Natural killer cell treated with Interleukin-12 subunit alpha and Interleukin-12 subunit beta and Interleukin-15 and Interleukin-18, amount 100 ng/mL, for 72 hours (primary cell): ENCODE measurements at regions not wholly inside any gene's neighbourhood (a gene's known extent, or its start where the extent isn't known, plus 50 kb on each side); places are given as distances from the start of the nearest gene placed in this dataset.

Source experiments
- ATAC-seq, 2 donors: fragments of 150-1000 bp; cut with Tn5 transposase in 1 of 2; sonication (Bioruptor Pico), chemical (Tn5 transposase) in 1 of 2; 2 replicates each; pipeline ENCODE4 v1.10.0; 2021
- DNase-seq: peaks from one replicate; pipeline ENCODE4 v3.0.0; 2022; ENCODE audit warnings: low spot score
- H3K27ac Mint-ChIP-seq, 2 donors: 1 replicate in 1 of 2; 2 replicates in 1 of 2; pipeline ENCODE4 v1.8.0; 2022; ENCODE audit warnings: mixed read lengths in 2 of 2, mild to moderate bottlenecking in 1 of 2, moderate library complexity in 1 of 2
- H3K27me3 Mint-ChIP-seq, 2 donors: 1 replicate in 1 of 2; 2 replicates in 1 of 2; pipeline ENCODE4 v1.8.0; 2022; ENCODE audit warnings: mixed read lengths in 2 of 2
- H3K36me3 Mint-ChIP-seq: one replicate; pipeline ENCODE4 v1.8.0; 2022; ENCODE audit warnings: mixed read lengths
- H3K4me1 Mint-ChIP-seq, 2 donors: 1 replicate in 1 of 2; 2 replicates in 1 of 2; pipeline ENCODE4 v1.8.0; 2022; ENCODE audit warnings: low read depth in 2 of 2, mixed read lengths in 2 of 2, mild to moderate bottlenecking in 1 of 2
- H3K4me3 Mint-ChIP-seq: one replicate; pipeline ENCODE4 v1.8.0; 2022; ENCODE audit warnings: mixed read lengths
- H3K9me3 Mint-ChIP-seq: 2 replicates; pipeline ENCODE4 v1.8.0; 2022; ENCODE audit warnings: mixed read lengths

DNA sequence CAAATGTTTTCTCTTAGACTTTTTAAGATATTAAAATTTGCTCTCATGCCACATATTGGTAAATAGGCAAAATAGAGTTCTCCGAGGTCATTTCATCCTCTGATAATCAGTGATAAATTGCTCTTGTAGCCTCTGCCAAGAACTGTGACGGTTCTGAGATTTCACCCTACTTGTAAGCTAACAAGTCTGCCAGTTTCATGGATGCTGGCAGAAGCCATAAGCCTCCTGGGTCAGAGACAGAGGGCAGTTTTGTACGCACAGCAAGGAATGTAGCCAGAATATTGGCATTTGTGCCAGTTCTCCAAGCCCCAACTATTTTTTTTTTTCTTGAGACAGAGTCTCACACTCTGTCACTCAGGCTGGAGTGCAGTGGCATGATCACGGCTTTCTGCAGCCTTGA is 945.0 kb upstream of the WWC1 start:
- no peaks in the 10 kb centered on the region for H3K27me3 Mint-ChIP-seq
- no peaks in the 10 kb centered on the region for H3K36me3 Mint-ChIP-seq
- no peak overlapping the region for H3K27ac Mint-ChIP-seq
- no peaks in the 10 kb centered on the region for H3K4me1 Mint-ChIP-seq
- ATAC-seq (no peak), DNase-seq (no peak)
- peaks cover 3% of the 10 kb centered on the region for H3K9me3 Mint-ChIP-seq
- no peak overlapping the region for H3K4me3 Mint-ChIP-seq

DNA sequence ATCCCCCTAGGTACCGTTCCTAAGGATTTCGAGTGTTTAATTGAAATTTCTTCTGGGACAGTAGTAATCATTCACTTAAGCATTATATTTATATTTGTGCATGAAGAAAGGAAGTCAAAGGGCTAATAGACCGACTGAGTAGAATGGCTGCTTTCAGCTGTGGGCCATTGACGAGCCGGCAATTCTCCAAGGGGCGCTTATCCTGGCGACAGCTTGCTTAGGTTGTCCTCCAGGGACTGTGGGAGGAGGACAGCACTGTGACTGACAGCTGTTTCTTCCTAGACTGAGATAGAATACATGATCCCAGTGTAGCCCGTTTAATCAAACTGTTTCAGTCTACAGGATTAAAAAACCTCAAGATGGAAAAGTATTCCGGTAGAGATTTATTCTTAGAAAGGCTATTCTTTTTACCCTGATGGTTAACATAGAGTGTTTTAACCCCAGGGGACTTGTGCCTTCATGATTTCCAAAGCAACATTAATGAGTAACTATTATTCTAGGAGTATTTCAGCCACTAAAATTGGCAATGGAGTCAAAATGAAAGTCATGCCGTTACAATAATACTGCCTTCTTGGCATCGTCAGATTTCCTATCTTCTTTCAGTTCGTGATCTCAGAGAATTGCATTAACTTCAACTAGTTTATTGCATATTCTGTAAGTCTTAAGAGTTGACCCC is 943.1 kb upstream of the WWC1 start:
- no peaks in the 10 kb centered on the region for H3K27me3 Mint-ChIP-seq
- H3K27ac Mint-ChIP-seq = no peak overlapping the region
- no peaks in the 10 kb centered on the region for H3K4me1 Mint-ChIP-seq
- H3K4me3 Mint-ChIP-seq = no peak overlapping the region
- peaks cover 3% of the 10 kb centered on the region for H3K9me3 Mint-ChIP-seq
- ATAC-seq (no peak), DNase-seq (no peak)
- H3K36me3 Mint-ChIP-seq = no peaks in the 10 kb centered on the region

DNA sequence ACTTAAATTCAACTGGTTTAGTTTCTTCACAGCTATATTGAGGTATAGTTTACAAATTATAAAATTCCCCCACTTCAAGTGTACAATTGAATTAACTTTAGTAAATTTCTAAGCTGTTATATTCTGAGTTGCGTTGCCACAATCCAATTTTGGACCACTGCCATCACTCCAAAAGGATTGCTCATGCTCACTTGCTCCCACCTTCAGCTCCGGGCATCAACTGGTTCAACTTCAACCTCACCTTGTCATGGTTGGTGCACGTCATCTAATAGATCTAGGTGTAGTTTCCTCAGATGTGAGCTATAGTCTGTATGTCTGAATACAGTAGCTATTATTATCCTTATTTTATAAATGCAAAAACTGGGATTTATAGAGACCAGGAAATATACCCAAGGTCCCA is 942.5 kb upstream of the WWC1 start:
- no peak overlapping the region for H3K27ac Mint-ChIP-seq
- peaks cover 3% of the 10 kb centered on the region for H3K9me3 Mint-ChIP-seq
- H3K4me3 Mint-ChIP-seq = no peak overlapping the region
- H3K4me1 Mint-ChIP-seq = no peaks in the 10 kb centered on the region
- no peak for ATAC-seq
- DNase-seq = no peak
- H3K27me3 Mint-ChIP-seq = no peaks in the 10 kb centered on the region
- H3K36me3 Mint-ChIP-seq = no peaks in the 10 kb centered on the region

DNA sequence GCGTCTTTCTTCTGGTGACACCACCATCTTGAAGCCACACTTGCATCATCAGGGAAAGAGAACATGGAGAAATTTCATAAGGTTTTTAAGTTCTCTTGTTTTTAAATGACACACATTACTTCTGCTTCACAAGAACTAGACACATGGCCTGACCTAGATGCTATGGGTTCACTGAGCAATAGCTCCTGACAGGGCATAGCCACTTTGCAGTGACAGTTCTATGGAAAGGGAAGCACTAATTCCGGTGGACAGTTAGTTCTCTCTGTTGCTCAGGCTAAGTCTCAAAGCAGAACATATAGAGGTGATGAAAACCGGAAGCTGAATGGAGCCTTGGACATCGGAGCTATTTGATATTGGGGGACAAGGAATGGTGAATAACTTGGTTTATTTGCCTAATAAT is 940.1 kb upstream of the WWC1 start:
- Mint-ChIP-seq H3K27me3 (no peaks in the 10 kb centered on the region), H3K36me3 (no peaks in the 10 kb centered on the region), H3K9me3 (peaks cover 3% of the 10 kb centered on the region), H3K4me1 (no peaks in the 10 kb centered on the region), H3K4me3 (no peak overlapping the region), H3K27ac (no peak overlapping the region)
- no peak for ATAC-seq
- DNase-seq = no peak

DNA sequence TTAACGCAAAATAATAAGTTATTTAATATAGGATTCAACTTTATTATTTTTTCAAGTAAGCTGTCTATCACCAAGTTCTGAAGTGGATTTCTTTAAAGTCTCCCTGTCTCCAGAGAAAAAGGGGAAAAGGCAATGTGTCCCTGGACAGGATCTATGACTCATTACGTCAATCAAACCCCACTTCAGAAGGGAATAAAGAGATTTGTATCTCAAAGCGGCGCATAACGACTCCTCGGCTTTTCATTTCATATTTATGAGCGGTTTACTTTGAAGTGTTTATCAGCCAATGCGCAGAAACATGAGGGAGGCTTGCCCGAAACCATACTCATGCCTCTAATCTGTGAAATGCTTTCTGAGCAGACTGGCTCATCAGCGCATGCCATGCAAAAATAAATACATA is 938.6 kb upstream of the WWC1 start:
- ATAC-seq (no peak), DNase-seq (no peak)
- Mint-ChIP-seq H3K27me3 (no peaks in the 10 kb centered on the region), H3K27ac (no peak overlapping the region), H3K36me3 (no peaks in the 10 kb centered on the region), H3K4me3 (no peak overlapping the region), H3K9me3 (peaks cover 1% of the 10 kb centered on the region), H3K4me1 (no peaks in the 10 kb centered on the region)

DNA sequence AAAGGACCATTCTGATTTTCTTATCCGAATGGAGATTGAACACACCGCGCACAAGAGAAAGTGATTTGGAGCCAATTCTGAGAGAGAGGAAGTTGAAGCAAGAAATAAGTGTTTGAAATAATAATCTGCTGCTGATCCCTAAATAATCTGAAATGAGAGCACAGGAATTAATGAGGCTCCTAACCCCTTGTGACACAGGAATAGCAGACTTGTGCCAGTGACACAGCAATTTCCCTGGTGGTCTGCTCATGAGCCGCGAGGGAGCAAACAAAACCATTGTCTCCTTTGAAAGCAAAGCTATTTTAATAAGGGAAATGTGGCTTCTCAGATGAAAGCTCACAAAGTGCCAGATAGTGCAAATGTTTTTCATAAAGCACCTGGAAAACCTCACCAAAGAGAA is 936.1 kb upstream of the WWC1 start:
- Mint-ChIP-seq H3K36me3 (no peaks in the 10 kb centered on the region), H3K4me1 (no peaks in the 10 kb centered on the region), H3K9me3 (no peaks in the 10 kb centered on the region), H3K27me3 (no peaks in the 10 kb centered on the region), H3K4me3 (no peak overlapping the region), H3K27ac (no peak overlapping the region)
- no peak for DNase-seq
- no peak for ATAC-seq

DNA sequence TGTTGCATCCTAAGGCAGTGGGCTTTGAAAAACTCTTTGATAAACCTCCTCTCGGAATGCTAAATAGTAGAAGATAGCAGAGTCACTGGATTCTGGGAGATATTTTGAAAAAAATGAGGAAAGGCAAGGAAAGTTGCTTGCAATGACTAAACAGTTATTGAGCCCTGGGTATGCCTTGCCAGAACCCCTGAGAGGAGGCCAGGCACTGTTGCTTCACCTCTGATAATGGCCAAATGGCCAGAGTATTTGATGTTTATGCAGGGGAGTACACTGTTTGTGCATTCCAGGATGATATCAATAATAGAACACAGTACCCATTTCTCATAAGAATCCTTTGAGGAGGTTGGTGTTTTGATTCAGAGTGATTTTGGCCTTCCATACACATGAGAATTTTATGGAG is 935.1 kb upstream of the WWC1 start:
- Mint-ChIP-seq H3K9me3 (peaks cover 1% of the 10 kb centered on the region), H3K4me3 (no peak overlapping the region), H3K27me3 (no peaks in the 10 kb centered on the region), H3K36me3 (no peaks in the 10 kb centered on the region), H3K27ac (no peak overlapping the region), H3K4me1 (no peaks in the 10 kb centered on the region)
- ATAC-seq (no peak), DNase-seq (no peak)

DNA sequence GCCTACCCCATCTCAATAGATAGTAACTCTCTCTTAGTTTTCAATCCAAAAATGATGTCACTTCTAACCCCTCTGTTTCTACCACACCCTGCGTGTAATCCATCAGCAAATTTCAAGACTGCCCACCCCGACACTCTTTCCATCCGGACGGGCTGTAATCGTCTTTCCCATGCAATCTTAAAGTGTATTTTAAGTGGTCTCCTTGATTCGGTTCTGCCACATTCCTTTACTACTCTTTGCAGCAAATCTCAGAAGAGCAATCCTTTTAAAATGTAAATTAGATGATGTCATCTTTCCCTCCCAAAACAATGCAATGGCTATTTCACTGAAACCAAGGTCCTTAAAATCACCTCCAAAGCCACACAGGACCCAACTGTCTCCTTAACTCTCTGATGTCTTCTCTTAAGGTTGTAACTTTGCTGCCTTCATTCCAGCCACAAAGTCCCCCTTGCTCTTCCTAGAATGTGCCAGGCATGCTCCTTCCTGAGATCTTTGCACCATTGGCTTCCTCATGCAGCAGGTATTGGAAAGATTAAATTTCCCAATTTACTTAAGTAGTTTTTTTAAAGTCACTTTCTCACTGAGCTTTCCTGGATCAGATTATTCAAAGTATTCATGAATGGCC is 932.5 kb upstream of the WWC1 start:
- no peak overlapping the region for H3K4me3 Mint-ChIP-seq
- no peak overlapping the region for H3K27ac Mint-ChIP-seq
- no peaks in the 10 kb centered on the region for H3K27me3 Mint-ChIP-seq
- DNase-seq = no peak
- H3K9me3 Mint-ChIP-seq = peaks cover 8% of the 10 kb centered on the region
- ATAC-seq = no peak
- peaks cover 4% of the 10 kb centered on the region for H3K36me3 Mint-ChIP-seq
- H3K4me1 Mint-ChIP-seq = no peaks in the 10 kb centered on the region

DNA sequence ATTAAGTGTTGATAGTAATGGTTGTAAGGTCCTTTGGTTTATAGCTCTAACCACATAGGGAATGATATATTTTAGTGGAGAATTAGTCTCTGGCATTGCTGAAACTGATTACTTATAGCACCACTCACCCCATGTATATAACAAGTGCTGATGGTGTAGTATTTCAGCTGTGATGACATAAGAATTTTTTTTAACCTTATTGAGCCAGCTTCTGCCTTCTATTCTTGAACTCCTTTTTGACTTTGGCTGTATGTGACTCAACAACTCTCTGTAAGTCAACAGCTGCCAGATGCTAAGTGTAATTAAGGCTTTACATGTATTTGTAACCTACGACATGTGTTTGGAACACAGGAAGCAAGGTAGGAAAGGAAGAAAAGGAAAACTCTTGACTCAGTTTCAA is 929.6 kb upstream of the WWC1 start:
- Mint-ChIP-seq H3K36me3 (peaks cover 5% of the 10 kb centered on the region), H3K27ac (no peak overlapping the region), H3K4me3 (no peak overlapping the region), H3K9me3 (peaks cover 12% of the 10 kb centered on the region), H3K4me1 (no peaks in the 10 kb centered on the region), H3K27me3 (no peaks in the 10 kb centered on the region)
- ATAC-seq (no peak), DNase-seq (no peak)

DNA sequence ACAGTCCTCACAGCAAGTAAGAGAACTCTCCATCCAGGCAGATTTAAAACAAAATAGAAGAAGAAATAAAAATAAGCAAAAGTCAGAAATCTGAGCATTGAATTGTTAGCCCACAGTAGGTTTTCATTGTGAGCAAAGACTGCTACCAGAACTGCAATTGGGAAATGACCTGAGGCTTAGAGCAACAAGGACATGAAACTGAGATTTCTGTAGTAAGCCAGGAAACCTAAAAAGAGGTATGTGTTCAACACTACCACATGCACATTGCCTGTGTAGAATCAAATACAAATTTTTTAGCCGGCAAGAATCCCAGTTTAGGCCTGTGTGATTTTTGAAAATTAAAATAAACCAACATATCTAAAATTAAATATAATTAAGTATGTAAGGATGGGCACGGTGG is 928.4 kb upstream of the WWC1 start:
- no peak for ATAC-seq
- DNase-seq = no peak
- Mint-ChIP-seq H3K27me3 (no peaks in the 10 kb centered on the region), H3K27ac (no peak overlapping the region), H3K4me3 (no peak overlapping the region), H3K4me1 (no peaks in the 10 kb centered on the region), H3K36me3 (peaks cover 5% of the 10 kb centered on the region), H3K9me3 (peaks cover 12% of the 10 kb centered on the region)

DNA sequence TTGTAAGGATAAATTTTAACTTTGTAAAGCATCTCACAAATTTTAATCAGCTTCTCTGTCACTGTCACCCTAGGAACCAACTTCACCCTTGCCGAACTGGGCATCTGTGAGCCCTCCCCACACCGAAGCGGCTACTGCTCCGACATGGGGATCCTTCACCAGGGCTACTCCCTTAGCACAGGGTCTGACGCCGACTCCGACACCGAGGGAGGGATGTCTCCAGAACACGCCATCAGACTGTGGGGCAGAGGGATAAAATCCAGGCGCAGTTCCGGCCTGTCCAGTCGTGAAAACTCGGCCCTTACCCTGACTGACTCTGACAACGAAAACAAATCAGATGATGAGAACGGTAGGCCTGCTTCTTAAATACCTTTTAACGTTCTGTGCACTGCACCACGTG is 916.3 kb upstream of the WWC1 start:
- ATAC-seq (no peak), DNase-seq (no peak)
- H3K27ac Mint-ChIP-seq = no peak overlapping the region
- peaks cover 11% of the 10 kb centered on the region for H3K9me3 Mint-ChIP-seq
- H3K4me3 Mint-ChIP-seq = no peak overlapping the region
- H3K36me3 Mint-ChIP-seq = no peaks in the 10 kb centered on the region
- no peaks in the 10 kb centered on the region for H3K4me1 Mint-ChIP-seq
- no peaks in the 10 kb centered on the region for H3K27me3 Mint-ChIP-seq

DNA sequence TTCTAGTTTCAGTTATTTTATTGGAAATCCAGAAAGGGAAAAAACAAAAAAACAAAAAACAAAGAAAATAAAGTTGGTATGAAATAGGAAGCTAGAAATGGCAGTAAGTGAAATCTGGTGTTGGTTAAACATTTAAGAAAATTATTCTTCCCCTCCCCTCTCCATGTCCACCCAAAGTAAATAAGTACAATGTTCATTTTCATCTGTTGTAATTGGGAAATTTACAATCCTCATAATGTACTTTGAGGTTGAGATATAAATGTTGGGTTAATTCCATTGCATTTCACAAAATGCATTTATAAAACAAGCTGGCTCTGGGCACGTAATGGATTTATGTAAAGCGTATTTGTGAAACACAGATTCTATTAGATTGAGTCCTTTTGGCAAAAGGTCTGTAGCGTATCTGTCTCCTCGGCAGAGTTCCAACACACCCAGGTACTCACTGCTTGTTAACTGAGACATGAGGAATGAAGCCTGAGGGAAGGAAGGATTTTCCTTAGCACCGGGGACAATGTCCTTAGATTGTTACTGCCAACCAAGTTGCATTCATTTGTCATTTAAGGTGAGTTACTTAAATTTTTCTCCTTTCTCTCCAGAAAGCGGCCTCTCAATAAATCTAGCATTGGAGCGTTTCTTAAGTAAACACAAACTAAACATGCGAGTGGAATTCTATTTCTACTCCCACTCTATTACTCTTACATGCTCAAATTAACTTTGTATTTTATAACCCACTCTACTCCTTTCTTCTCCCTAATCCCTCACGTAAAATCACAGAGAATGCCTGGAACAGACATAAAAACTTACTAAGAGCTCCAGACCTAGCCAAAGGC is 912.3 kb upstream of the WWC1 start:
- Mint-ChIP-seq H3K4me3 (no peak overlapping the region), H3K27ac (no peak overlapping the region), H3K36me3 (no peaks in the 10 kb centered on the region), H3K9me3 (peaks cover 16% of the 10 kb centered on the region), H3K27me3 (no peaks in the 10 kb centered on the region), H3K4me1 (no peaks in the 10 kb centered on the region)
- DNase-seq = no peak
- ATAC-seq = no peak

DNA sequence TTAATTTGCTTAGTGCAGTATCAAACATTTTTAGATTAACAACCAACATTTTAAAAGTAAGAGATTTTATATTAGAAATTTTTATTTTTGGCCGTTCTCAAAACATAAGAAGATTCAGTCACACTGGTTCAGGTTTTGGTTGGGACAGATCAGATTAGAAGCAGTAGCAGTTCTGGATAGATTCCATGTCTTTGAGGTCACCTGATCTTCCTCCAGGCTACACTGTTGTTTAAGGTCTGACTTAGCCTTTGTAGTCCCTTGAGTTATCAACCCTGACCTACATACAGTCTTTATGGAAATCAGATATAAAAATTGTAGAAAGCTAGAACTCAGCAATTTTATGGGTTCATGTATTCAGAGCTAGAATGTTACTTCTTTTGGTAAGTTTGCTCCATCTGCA is 910.0 kb upstream of the WWC1 start:
- no peak overlapping the region for H3K27ac Mint-ChIP-seq
- H3K4me1 Mint-ChIP-seq = no peaks in the 10 kb centered on the region
- no peaks in the 10 kb centered on the region for H3K36me3 Mint-ChIP-seq
- no peaks in the 10 kb centered on the region for H3K27me3 Mint-ChIP-seq
- DNase-seq (no peak), ATAC-seq (no peak)
- H3K4me3 Mint-ChIP-seq = no peak overlapping the region
- peaks cover 19% of the 10 kb centered on the region for H3K9me3 Mint-ChIP-seq

DNA sequence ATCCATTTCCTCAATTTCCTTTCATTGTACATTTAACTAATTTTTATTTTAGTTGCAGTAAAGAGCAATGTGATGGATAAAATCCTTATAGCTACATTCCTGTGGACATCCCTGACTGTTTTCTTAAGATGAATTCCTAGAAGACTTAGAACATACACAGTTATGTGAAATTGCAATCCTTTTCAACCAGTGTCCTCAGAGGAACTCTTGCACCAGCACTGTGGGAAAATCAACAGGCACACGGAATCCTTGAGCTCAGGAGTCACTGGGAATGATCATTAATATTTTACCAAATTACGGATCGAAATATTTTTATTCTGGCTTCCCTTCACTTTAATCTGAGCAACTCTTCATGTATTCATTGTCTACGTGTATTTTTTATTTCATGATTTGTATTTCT is 901.9 kb upstream of the WWC1 start:
- no peak for ATAC-seq
- H3K27me3 Mint-ChIP-seq = no peaks in the 10 kb centered on the region
- H3K4me1 Mint-ChIP-seq = no peaks in the 10 kb centered on the region
- no peak overlapping the region for H3K4me3 Mint-ChIP-seq
- DNase-seq = no peak
- peaks cover 32% of the 10 kb centered on the region for H3K9me3 Mint-ChIP-seq
- H3K27ac Mint-ChIP-seq = no peak overlapping the region
- peaks cover 6% of the 10 kb centered on the region for H3K36me3 Mint-ChIP-seq
